H7 (cell line): ENCODE measurements at regions not wholly inside any gene's neighbourhood (a gene's known extent, or its start where the extent isn't known, plus 50 kb on each side); places are given as distances from the start of the nearest gene placed in this dataset.

Experiments used
- DNase-seq: peaks from one replicate; pipeline ENCODE4 v3.0.0; 2012
- H3K27me3 ChIP-seq: 2 replicates; pipeline ENCODE4 v1.6.0; 2011; ENCODE audit warnings: mild to moderate bottlenecking, low read length; ENCODE audit not compliant: control insufficient read depth, insufficient read depth
- H3K36me3 ChIP-seq: replicated peaks from 2 replicates; pipeline ENCODE4 v1.5.1; 2011; ENCODE audit warnings: low read length; ENCODE audit not compliant: control insufficient read depth, insufficient read depth
- H3K4me3 ChIP-seq: 2 replicates; pipeline ENCODE4 v1.5.1; 2011; ENCODE audit warnings: low read depth, mild to moderate bottlenecking, control low read depth, low read length, moderate library complexity; ENCODE audit not compliant: insufficient read depth

- DNase-seq: no peak
- no peak overlapping the region for H3K4me3 ChIP-seq
- H3K36me3 ChIP-seq: no peaks in the 10 kb centered on the region
- H3K27me3 ChIP-seq: no peaks in the 10 kb centered on the region
Observed at GRCh38 chr14:26856876-26857518, 259.2 kb upstream of the NOVA1 start.

GRCh38 chr14:26859483-26859882, 261.6 kb upstream of the NOVA1 start:
- no peak overlapping the region for H3K4me3 ChIP-seq
- H3K36me3 ChIP-seq: no peaks in the 10 kb centered on the region
- H3K27me3 ChIP-seq: no peaks in the 10 kb centered on the region

GRCh38 chr14:26860111-26860510, 262.3 kb upstream of the NOVA1 start:
- no peak overlapping the region for H3K4me3 ChIP-seq

More at GRCh38 chr14:26859483-26859882, 261.6 kb upstream of the NOVA1 start:
- no peak for DNase-seq

GRCh38 chr14:26863736-26864135, 265.9 kb upstream of the NOVA1 start:
- Histone ChIP-seq H3K4me3 (no peak overlapping the region), H3K36me3 (no peaks in the 10 kb centered on the region), H3K27me3 (no peaks in the 10 kb centered on the region)
- no peak for DNase-seq

More at GRCh38 chr14:26860111-26860510, 262.3 kb upstream of the NOVA1 start:
- H3K27me3 ChIP-seq: no peaks in the 10 kb centered on the region
- DNase-seq: no peak
- H3K36me3 ChIP-seq: no peaks in the 10 kb centered on the region

- no peak overlapping the region for H3K4me3 ChIP-seq
- no peak for DNase-seq
- H3K36me3 ChIP-seq: no peaks in the 10 kb centered on the region
- H3K27me3 ChIP-seq: no peaks in the 10 kb centered on the region
Observed at GRCh38 chr14:26866721-26867120, 268.9 kb upstream of the NOVA1 start.

- no peak overlapping the region for H3K4me3 ChIP-seq
- no peak for DNase-seq
- H3K27me3 ChIP-seq: no peaks in the 10 kb centered on the region
- no peaks in the 10 kb centered on the region for H3K36me3 ChIP-seq
Observed at GRCh38 chr14:26867171-26867757, 269.4 kb upstream of the NOVA1 start.

- no peak for DNase-seq
- Histone ChIP-seq H3K4me3 (no peak overlapping the region), H3K27me3 (no peaks in the 10 kb centered on the region), H3K36me3 (no peaks in the 10 kb centered on the region)
Observed at GRCh38 chr14:26870096-26870495, 272.3 kb upstream of the NOVA1 start.

GRCh38 chr14:26870722-26871617, 273.1 kb upstream of the NOVA1 start:
- Histone ChIP-seq H3K4me3 (no peak overlapping the region), H3K36me3 (no peaks in the 10 kb centered on the region), H3K27me3 (no peaks in the 10 kb centered on the region)
- no peak for DNase-seq

GRCh38 chr14:26872515-26873361, 274.9 kb upstream of the NOVA1 start:
- no peaks in the 10 kb centered on the region for H3K36me3 ChIP-seq
- H3K27me3 ChIP-seq: no peaks in the 10 kb centered on the region
- H3K4me3 ChIP-seq: no peak overlapping the region
- no peak for DNase-seq

GRCh38 chr14:26873362-26873960, 275.6 kb upstream of the NOVA1 start:
- Histone ChIP-seq H3K36me3 (no peaks in the 10 kb centered on the region), H3K27me3 (no peaks in the 10 kb centered on the region), H3K4me3 (no peak overlapping the region)
- no peak for DNase-seq

GRCh38 chr14:26887847-26888246, 290.0 kb upstream of the NOVA1 start:
- Histone ChIP-seq H3K4me3 (no peak overlapping the region), H3K36me3 (no peaks in the 10 kb centered on the region), H3K27me3 (no peaks in the 10 kb centered on the region)
- DNase-seq: no peak

GRCh38 chr14:26888592-26888991, 290.8 kb upstream of the NOVA1 start:
- H3K36me3 ChIP-seq: no peaks in the 10 kb centered on the region
- DNase-seq: no peak
- H3K27me3 ChIP-seq: no peaks in the 10 kb centered on the region
- no peak overlapping the region for H3K4me3 ChIP-seq

- no peak overlapping the region for H3K4me3 ChIP-seq
- no peaks in the 10 kb centered on the region for H3K36me3 ChIP-seq
- H3K27me3 ChIP-seq: no peaks in the 10 kb centered on the region
- DNase-seq: no peak
Observed at GRCh38 chr14:26896447-26896846, 298.6 kb upstream of the NOVA1 start.

- Histone ChIP-seq H3K36me3 (no peaks in the 10 kb centered on the region), H3K4me3 (no peak overlapping the region), H3K27me3 (no peaks in the 10 kb centered on the region)
- no peak for DNase-seq
Observed at GRCh38 chr14:26897196-26897595, 299.4 kb upstream of the NOVA1 start.
